ENCODE measurements at regions not wholly inside any gene's neighbourhood (a gene's known extent, or its start where the extent isn't known, plus 50 kb on each side); places are given as distances from the start of the nearest gene placed in this dataset.

DNA sequence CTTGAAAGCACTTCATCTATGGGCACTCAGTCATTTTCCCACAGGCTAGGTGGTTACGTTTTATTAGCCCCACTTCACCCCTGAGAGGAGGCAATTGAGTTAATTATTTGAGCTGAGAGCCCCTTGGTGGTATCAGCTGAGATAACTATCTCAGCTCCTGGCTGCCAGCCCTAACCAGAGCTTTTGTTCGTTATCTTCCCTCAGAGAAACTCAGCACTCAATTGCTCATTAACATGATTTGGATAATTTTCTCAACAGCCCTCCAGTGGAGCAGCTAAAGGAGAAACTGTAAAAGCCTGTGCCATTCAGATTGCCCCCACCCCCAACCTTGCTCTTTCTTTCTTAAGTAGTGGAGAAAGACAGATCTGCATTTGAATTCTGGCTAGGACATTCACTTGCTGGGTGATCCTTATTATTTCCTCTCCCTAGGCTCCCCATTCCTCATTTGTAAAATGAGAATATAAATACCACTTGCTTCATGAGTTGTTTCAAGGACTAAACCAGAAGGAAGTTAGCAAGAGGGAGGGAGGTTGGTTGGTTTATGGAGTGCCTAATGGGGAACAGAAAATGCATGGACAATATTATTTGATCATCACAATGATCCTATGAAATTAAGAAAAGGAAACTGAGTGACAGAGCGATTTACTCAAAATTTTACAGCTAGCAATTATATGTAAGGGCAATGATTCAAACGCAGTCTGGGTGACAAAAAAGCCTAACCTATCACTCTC, 218.7 kb upstream of the FGGY start:
- ATAC-seq (no peak), DNase-seq (ENCODE audit: extremely low read depth in 1 of 4, low spot score in 3 of 4) (no peak), FAIRE-seq (peak; percentile 15)
- no peak overlapping the region for H3K4me3 ChIP-seq
- no peak overlapping the region for H3K4me2 ChIP-seq (ENCODE audit: insufficient read depth, low read length)
- ChIA-PET CTCF (ENCODE audit: low intra/inter-chr PET ratio) (no interaction called here), POLR2A (interaction anchor here (0.6 to 1.2 kb wide), 4 partner anchors 9 to 296 kb away, joined by 3 to 5 read pairs (median 3); no protein-coding TSS in a partner anchor)
- in situ Hi-C loops (cut with MboI) (no loop called here), intact Hi-C loops (cut with micrococcal nuclease) (loop anchor here (10.0 kb wide), 1 partner anchor 293 kb away; the partner anchor contains the start of gene JUN)
- TF ChIP-seq EZH2 (IDR thresholded peaks at IDR 0.05; ENCODE audit: borderline replicate concordance, low read depth, low read length) (no peak), DEAF1 (CRISPR knock-in tag; IDR thresholded peaks at IDR 0.05) (0 out of 2 replicates have a peak, but pooled peaks have one; percentile 9), MCM2 (IDR thresholded peaks at IDR 0.05; ENCODE audit: low read depth) (no peak), SOX6 (IDR thresholded peaks at IDR 0.05) (peak; percentile 18; the same call in 1 of the 2 replicates)
- TF ChIP-seq, protein P1, sequence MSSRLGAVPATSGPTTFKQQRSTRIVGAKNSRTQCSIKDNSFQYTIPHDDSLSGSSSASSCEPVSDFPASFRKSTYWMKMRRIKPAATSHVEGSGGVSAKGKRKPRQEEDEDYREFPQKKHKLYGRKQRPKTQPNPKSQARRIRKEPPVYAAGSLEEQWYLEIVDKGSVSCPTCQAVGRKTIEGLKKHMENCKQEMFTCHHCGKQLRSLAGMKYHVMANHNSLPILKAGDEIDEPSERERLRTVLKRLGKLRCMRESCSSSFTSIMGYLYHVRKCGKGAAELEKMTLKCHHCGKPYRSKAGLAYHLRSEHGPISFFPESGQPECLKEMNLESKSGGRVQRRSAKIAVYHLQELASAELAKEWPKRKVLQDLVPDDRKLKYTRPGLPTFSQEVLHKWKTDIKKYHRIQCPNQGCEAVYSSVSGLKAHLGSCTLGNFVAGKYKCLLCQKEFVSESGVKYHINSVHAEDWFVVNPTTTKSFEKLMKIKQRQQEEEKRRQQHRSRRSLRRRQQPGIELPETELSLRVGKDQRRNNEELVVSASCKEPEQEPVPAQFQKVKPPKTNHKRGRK (tag; IDR thresholded peaks at IDR 0.05), result 0 out of 2 replicates have a peak, but pooled peaks have one; percentile 20
- H3K9ac ChIP-seq (ENCODE audit: insufficient read depth in 1 of 2, low read depth in 2 of 2, low read length in 2 of 2), result no peak overlapping the region
- H3K79me2 ChIP-seq (ENCODE audit: control insufficient read depth, insufficient read depth, low read length), result no peaks in the 10 kb centered on the region
- H2AFZ ChIP-seq (ENCODE audit: low read depth, low read length), result no peak overlapping the region
- 15% methylated on average over 4 of the region's 4 CpGs for WGBS (ENCODE audit: insufficient coverage, low coverage, missing lambda C conversion rate)
- no TSS peak for BruUV-seq (replicated peaks)
- no peaks in the 10 kb centered on the region for H3K27me3 ChIP-seq (ENCODE audit: control insufficient read depth in 2 of 2, insufficient read depth in 2 of 2, low read length in 2 of 2)
- no peaks in the 10 kb centered on the region; the same call in 1 of the 2 replicates for H4K20me1 ChIP-seq (replicated peaks; ENCODE audit: control insufficient read depth, insufficient read depth, low read length)
- H3K27ac ChIP-seq (ENCODE audit: extremely low read depth, low read depth, low read length), result no peak overlapping the region
- no peaks in the 10 kb centered on the region for H3K36me3 ChIP-seq (ENCODE audit: control insufficient read depth, insufficient read depth, low read length)
- H3K4me1 ChIP-seq (replicated peaks in 1 of 2; ENCODE audit: control insufficient read depth in 2 of 2, insufficient read depth in 2 of 2, low read length in 2 of 2), result peaks cover 12 to 14% of the 10 kb centered on the region in 2 experiments
- H3K9me1 ChIP-seq (ENCODE audit: control insufficient read depth, insufficient read depth, low read length), result no peaks in the 10 kb centered on the region
- no peaks in the 10 kb centered on the region for H3K9me3 ChIP-seq (replicated peaks; ENCODE audit: control insufficient read depth, insufficient read depth, low read depth, low read length)
